DND-41 (cell line): ENCODE measurements at regions not wholly inside any gene's neighbourhood (a gene's known extent, or its start where the extent isn't known, plus 50 kb on each side); places are given as distances from the start of the nearest gene placed in this dataset.

Experiments used
- EZH2 ChIP-seq: IDR thresholded peaks from 3 replicates; pipeline ENCODE4 v1.6.1; 2012; ENCODE audit warnings: borderline replicate concordance, low read depth, mild to moderate bottlenecking, moderate library complexity, low read length, inconsistent platforms; ENCODE audit not compliant: severe bottlenecking
- TF ChIP-seq, protein P1 (sequence below): IDR thresholded peaks from 2 replicates; pipeline ENCODE4 v1.5.1; 2012; ENCODE audit warnings: borderline replicate concordance, low read length, moderate library complexity, mild to moderate bottlenecking; ENCODE audit not compliant: poor library complexity, severe bottlenecking; ENCODE audit errors: extremely low read depth

- TF ChIP-seq, protein P1, sequence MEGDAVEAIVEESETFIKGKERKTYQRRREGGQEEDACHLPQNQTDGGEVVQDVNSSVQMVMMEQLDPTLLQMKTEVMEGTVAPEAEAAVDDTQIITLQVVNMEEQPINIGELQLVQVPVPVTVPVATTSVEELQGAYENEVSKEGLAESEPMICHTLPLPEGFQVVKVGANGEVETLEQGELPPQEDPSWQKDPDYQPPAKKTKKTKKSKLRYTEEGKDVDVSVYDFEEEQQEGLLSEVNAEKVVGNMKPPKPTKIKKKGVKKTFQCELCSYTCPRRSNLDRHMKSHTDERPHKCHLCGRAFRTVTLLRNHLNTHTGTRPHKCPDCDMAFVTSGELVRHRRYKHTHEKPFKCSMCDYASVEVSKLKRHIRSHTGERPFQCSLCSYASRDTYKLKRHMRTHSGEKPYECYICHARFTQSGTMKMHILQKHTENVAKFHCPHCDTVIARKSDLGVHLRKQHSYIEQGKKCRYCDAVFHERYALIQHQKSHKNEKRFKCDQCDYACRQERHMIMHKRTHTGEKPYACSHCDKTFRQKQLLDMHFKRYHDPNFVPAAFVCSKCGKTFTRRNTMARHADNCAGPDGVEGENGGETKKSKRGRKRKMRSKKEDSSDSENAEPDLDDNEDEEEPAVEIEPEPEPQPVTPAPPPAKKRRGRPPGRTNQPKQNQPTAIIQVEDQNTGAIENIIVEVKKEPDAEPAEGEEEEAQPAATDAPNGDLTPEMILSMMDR = no peak
- no peak for TF ChIP-seq EZH2
These were observed 156.5 kb upstream of the HDAC9 start for GRCh38 chr7:18338910-18339523.
